ENCODE measurements at regions not wholly inside any gene's neighbourhood (a gene's known extent, or its start where the extent isn't known, plus 50 kb on each side); places are given as distances from the start of the nearest gene placed in this dataset.

GRCh38 chr22:47837703-47838102, 1075.3 kb downstream of the TBC1D22A start:
- no peak for DNase-seq

GRCh38 chr22:47836957-47837356, 1074.5 kb downstream of the TBC1D22A start:
- DNase-seq, result no peak

GRCh38 chr22:47835726-47836125, 1073.3 kb downstream of the TBC1D22A start:
- DNase-seq, result no peak

- DNase-seq, result no peak
Measured at GRCh38 chr22:47826016-47826415, 1063.6 kb downstream of the TBC1D22A start.

DNA sequence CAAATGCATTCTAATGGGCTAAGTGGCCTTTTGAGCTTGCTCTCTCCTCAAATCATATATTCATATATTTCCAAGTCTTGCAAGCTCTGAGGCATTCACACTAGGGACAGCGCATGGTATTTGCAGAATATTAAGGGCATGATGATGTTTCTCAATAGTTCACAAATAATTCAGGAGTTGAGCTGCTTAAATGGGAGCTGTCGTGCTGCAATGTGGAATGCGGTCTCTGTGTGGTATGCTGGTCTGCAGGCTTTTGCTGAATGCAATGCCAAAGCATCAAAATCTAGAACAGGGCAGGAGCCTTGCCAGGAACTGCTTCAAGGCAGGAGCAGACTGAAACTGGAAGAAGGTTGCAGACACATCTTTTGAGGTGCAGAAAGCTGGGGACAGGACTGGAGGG, 1060.0 kb downstream of the TBC1D22A start:
- no peak for DNase-seq

DNA sequence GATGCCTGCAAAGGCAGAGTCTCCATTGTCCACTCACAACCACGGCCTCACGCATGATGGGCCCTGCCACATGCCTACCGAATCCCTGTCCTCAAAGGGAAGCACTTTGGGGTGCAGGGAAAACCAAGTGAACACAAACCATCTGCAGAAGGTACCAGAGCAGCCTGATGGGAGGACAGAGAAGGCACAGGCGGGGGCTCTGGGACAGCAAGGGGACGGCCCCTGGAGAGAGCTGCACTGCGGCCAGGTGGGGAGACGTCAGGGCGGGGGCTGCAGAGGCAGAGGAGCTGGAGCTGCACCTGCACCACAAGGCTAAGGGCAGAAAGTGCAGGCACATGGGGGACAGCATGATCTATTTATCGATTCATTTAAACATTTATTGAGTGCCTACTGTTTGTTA, 1056.0 kb downstream of the TBC1D22A start:
- no peak for DNase-seq

- no peak for DNase-seq
Measured at GRCh38 chr22:47817380-47817779, 1054.9 kb downstream of the TBC1D22A start.

GRCh38 chr22:47816863-47817210, 1054.4 kb downstream of the TBC1D22A start:
- no peak for DNase-seq

DNA sequence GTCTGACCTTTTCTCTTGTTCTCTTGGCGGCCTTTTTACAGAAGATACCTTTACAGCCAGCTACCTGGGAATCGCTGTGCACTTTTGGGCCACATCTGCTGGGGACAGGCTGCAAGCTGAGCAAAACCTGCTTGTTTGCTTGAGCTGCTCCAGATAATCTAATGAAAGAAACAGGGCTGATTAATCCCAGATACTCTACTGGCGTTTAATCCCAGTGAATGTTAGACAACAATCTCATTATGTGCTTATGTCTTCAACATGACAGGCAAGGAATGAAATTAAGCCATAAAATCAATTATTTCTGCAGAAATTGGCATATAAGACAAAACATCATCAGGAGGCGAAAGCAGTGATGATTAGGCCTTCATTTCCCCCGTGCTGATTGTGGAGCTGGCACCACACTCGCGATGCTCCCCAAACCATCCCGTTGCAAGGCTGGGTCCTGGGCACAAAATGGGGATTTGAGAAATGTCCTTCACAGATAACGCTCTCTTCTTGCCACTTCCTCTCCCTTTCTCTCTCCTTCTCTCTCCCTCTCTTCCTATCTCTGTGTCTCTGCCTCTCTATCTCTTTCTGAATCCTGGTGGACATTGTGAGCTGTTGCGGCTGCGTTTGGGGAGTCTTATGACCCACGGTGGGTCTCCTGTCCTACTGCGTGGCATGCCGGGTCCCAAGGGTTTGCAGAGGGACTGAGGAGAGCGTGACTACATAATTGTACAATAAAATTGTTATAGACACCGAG, 1053.8 kb downstream of the TBC1D22A start:
- DNase-seq, result no peak

DNA sequence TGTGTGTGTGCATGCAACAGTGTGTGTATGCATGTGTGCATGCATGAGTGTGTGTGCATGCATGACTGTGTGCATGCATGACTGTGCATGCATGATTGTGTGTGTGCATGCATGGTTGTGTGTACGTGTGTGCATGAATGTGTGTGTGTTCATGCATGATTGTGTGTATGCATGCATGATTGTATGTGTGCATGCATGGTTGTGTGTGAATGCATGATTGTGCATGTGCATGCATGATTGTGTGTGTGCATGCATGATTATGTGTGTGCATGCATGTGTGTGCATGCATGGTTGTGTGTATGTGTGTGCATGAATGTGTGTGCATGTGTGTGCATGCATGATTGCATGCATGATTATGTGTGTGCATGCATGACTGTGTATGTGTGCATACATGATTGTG, 1052.0 kb downstream of the TBC1D22A start:
- no peak for DNase-seq

GRCh38 chr22:47813661-47814060, 1051.2 kb downstream of the TBC1D22A start:
- no peak for DNase-seq

DNA sequence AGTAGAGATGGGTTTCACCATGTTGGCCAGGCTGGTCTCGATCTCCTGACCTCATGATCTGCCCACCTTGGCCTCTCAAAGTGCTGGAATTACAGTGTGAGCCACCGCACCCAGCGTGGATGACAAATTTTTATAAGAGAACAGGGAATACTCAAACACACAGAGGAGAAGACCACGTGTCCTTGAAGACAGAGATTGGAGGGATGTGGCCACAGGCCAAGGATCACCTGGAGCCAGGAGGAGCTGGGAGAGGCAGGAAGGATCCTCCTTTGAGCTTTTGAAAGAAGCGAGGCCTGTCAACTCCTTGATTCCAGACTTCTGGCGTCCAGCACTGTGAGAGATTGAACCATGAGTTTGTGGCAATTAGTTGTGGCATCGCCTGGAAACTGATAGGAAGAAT, 1049.5 kb downstream of the TBC1D22A start:
- DNase-seq, result no peak

GRCh38 chr22:47810505-47811500, 1048.4 kb downstream of the TBC1D22A start:
- no peak for DNase-seq

- no peak for DNase-seq
Measured at GRCh38 chr22:47808886-47809620, 1046.6 kb downstream of the TBC1D22A start.

GRCh38 chr22:47808236-47808635, 1045.8 kb downstream of the TBC1D22A start:
- no peak for DNase-seq

GRCh38 chr22:47807506-47807905, 1045.1 kb downstream of the TBC1D22A start:
- DNase-seq, result no peak

DNA sequence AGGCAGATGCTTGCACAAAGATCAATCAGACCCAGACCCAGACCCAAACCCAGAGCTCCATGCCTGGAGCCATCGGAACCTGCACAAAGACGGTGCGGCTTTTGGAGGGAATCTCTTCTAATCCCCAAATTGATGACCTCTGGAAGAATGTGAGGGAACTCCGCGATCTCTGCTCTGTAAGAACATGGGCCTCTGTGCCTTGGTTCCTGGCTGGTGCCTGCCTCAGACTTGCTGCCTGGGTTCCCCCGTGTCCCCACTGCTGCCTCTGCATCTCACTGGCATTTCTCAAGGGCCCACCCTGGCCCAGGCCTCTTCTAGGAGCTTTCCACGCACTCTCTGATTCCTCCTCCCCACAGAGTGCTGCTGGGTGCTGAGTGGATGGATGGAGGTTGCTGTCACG, 1044.4 kb downstream of the TBC1D22A start:
- DNase-seq, result no peak

GRCh38 chr22:47805394-47805935, 1043.0 kb downstream of the TBC1D22A start:
- DNase-seq, result no peak

DNA sequence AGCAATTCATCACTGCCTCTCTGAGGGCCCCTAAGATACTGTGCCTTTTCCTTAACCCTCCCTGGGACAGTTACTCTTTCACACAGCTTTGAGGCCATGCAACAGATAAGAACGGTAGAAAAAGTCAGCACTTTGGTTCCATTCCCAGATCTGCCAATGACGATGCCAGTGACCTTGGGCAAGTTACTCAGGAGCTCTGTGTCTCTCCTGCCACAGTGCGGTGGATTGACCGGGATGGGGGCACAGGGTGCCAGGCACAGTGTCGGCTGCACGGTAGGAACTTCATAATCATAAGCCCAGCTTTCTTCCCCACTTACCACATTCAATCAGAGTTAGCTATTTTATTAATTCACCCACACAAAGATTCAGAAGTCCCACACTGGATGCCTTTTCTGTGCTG, 1041.8 kb downstream of the TBC1D22A start:
- no peak for DNase-seq

GRCh38 chr22:47802421-47802820, 1040.0 kb downstream of the TBC1D22A start:
- no peak for DNase-seq

DNA sequence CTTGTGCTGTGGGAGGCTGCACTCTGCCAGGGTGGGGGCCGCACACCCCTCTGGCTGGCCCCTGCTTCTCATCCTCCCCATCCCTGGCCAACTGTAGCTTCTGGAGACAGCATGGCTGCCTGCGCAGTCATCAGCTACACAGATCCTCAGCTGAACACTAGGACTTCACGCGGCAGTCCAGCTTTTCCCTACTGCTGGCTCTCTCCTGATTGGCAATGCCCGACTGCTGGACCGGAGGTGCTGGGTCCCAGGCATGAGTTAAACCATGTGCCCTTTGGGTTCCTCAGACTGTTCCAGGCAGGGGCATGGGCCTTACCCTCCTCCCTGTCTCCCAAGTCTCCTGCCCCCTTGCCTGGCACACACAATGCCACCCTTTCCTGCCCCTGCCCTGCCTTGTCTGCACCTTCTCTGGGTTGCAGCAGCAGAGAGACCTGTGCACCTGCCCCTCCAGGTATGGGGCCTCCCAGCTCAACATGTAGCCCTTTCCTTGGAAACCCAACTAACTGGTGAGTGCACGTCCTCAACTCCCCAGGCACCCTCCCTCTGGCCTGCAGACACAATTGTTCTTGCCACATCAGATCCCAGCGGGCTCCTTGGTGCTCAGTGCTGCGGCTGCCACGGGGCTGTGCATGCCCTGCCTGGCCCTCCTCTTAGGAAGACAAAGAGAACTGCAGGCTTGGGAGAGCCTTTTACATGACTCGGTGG, 1039.2 kb downstream of the TBC1D22A start:
- DNase-seq, result no peak

DNA sequence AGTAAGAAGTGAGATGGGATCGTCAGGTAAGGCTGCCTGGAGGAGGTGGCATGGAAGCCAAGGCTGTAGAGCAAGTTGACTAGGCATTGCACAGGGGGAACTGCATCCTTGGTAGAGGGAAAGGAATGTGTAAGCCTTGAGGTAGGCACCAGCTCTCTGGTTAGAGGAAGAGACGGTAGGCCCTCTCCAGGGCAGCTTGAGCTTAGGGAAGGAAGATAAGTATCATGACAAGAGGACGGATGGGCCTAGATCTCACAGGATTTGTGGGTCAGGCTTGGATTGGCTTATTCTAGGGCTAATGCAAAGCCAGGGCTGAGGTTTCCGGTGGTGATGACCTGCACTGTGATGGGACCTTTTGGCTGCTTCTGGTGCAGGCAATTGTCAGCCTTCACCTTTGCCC, 1035.8 kb downstream of the TBC1D22A start:
- no peak for DNase-seq

Measured in NCI-H1048 (cell line).